Spleen (tissue), 7 donors: ENCODE measurements at regions not wholly inside any gene's neighbourhood (a gene's known extent, or its start where the extent isn't known, plus 50 kb on each side); places are given as distances from the start of the nearest gene placed in this dataset.

Experiments
- POLR2A ChIP-seq, 3 donors: fragments of 450-650 bp; IDR thresholded peaks; one replicate each; pipeline ENCODE4 v1.5.1; 2017; ENCODE audit warnings: antibody characterized with exemption in 3 of 3, mild to moderate bottlenecking in 1 of 3
- TF ChIP-seq, protein P1 (sequence below), 11 experiments: fragments of 200-600 bp in 7 of 11; fragments of 450-650 bp in 4 of 11; sonication (generic) in 4 of 11; IDR thresholded peaks in 8 of 11; conservative IDR thresholded peaks in 3 of 11; 1 replicate in 7 of 11; 2 replicates in 4 of 11; pipeline versions ENCODE4 v1.4.0 to v1.8.0; 2016 to 2021; ENCODE audit warnings: antibody characterized with exemption in 11 of 11, inconsistent platforms in 4 of 11, mild to moderate bottlenecking in 1 of 11
- donor health status: DM: no; HTN: no; CAD: no; lungs with moderate emphysema.
- donor health status: DM: no; HTN: no; CAD: no.
- donor health status: DM: no; HTN: no; CAD: no.

DNA sequence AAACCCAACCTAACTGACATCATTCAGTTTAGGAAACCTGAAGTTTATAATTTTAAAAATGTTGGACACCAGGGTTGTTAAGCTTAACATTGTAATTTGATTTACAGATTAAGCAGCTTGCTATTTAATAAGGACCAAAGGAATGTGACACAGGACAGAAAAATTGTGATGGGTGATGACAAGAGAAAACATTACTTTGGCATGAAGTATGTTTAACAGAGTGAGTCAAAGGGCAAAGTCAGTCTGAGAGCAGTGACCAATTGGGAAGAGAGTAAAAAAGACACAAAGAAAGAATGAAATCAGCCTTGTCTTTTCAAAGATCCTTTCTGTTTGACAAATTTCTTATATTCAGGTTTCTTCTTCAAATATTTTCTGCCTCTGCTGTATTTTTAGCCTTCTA, 1301.6 kb downstream of the SI start:
- TF ChIP-seq, protein P1, sequence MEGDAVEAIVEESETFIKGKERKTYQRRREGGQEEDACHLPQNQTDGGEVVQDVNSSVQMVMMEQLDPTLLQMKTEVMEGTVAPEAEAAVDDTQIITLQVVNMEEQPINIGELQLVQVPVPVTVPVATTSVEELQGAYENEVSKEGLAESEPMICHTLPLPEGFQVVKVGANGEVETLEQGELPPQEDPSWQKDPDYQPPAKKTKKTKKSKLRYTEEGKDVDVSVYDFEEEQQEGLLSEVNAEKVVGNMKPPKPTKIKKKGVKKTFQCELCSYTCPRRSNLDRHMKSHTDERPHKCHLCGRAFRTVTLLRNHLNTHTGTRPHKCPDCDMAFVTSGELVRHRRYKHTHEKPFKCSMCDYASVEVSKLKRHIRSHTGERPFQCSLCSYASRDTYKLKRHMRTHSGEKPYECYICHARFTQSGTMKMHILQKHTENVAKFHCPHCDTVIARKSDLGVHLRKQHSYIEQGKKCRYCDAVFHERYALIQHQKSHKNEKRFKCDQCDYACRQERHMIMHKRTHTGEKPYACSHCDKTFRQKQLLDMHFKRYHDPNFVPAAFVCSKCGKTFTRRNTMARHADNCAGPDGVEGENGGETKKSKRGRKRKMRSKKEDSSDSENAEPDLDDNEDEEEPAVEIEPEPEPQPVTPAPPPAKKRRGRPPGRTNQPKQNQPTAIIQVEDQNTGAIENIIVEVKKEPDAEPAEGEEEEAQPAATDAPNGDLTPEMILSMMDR (IDR thresholded peaks at IDR 0.05 in 8 of 11, conservative IDR thresholded peaks at IDR 0.05 in 3 of 11) = no peak
- TF ChIP-seq POLR2A (IDR thresholded peaks at IDR 0.05) = no peak
